ENCODE measurements at regions not wholly inside any gene's neighbourhood (a gene's known extent, or its start where the extent isn't known, plus 50 kb on each side); places are given as distances from the start of the nearest gene placed in this dataset.

DNA sequence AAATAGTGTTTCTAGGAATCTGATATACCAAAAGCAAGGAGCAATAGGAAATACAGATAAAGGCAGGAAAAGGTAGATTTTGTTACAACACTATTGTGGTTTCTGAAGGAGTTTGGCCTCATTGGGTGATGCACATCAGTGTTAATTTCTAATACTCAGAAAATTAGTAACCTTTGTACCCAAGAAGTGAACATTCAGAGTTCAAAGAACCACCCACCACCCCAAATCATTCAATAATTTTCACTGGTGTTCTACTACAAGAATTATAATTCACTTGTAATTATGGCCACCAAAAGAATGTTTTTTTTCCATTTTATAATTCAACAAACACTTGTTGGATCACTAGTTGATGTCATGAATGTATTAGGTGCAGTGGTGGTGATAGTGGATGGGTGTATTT lies 183.3 kb downstream of the UBE2E3 start:
- H3K9me3 ChIP-seq = no peaks in the 10 kb centered on the region
- H3K4me1 ChIP-seq = no peaks in the 10 kb centered on the region
- no peak overlapping the region for H3K27ac ChIP-seq (replicated peaks in 1 of 4)
- no peaks in the 10 kb centered on the region for H3K27me3 ChIP-seq
- intact Hi-C loops (cut with DNase I) = no loop called here
- H3K36me3 ChIP-seq = no peaks in the 10 kb centered on the region
- no peak for DNase-seq (ENCODE audit: extremely low spot score)
- no peak overlapping the region for H3K4me3 ChIP-seq
- TF ChIP-seq POLR2AphosphoS5 (IDR thresholded peaks at IDR 0.05) (no peak), POLR2A (IDR thresholded peaks at IDR 0.05; ENCODE audit: low read depth) (no peak), CTCF (IDR thresholded peaks at IDR 0.05) (no peak), EP300 (IDR thresholded peaks at IDR 0.05) (no peak)

DNA sequence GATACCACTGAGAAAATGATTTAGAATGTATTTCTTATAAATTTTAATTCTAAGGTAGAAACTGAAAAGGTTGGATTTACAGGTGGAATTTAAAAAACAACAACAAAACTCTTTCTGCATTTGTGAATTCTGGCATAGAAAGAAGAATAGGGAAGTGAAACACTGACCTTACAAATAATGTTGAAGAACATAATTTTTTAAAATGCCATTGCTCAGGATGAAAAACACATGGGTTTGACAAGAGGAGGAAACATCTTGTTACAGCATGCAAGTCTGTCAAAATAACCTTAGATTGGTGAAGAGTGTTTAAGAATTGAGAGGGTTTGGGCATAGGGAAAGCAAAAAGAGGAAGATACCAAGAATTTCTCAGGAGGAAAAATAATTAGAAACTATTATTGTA lies 184.3 kb downstream of the UBE2E3 start:
- Histone ChIP-seq H3K27ac (replicated peaks in 1 of 4) (no peak overlapping the region), H3K36me3 (no peaks in the 10 kb centered on the region), H3K4me3 (no peak overlapping the region), H3K9me3 (no peaks in the 10 kb centered on the region), H3K4me1 (no peaks in the 10 kb centered on the region), H3K27me3 (no peaks in the 10 kb centered on the region)
- intact Hi-C loops (cut with DNase I) = no loop called here
- TF ChIP-seq EP300 (IDR thresholded peaks at IDR 0.05) (no peak), POLR2AphosphoS5 (IDR thresholded peaks at IDR 0.05) (no peak), CTCF (IDR thresholded peaks at IDR 0.05) (no peak), POLR2A (IDR thresholded peaks at IDR 0.05; ENCODE audit: low read depth) (no peak)
- no peak for DNase-seq (ENCODE audit: extremely low spot score)

DNA sequence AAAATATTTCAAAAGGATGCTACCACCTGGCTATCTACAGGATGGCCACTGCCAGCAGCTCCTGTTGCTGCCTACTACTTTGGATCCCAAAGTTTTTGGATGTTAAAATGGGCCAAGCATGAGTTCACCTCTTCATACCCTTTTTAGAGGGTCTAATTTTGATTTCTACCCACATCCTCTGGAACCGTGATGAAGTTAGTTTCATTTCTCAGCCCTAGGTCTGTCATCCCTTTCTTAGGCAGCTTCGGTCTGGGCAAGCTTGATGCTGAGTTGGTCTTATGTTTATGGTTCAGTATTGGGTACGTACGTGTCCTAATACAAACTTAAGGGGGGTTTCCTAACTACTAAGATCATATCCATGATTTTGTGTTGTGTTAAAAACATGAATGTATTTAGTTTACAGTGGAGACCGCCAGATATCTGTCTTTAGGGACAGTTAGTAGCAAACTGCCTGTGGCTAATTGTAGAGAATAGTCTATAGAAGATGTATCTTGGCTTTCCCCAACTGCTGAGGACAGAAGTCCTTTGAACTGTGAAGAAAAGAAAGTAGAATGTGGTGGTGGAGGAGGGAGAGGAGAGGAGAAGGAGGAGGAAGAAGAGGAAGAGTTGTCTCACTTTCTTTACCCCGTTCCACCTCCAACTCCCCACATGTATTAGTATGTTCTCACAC lies 184.9 kb downstream of the UBE2E3 start:
- H3K36me3 ChIP-seq = no peaks in the 10 kb centered on the region
- no peaks in the 10 kb centered on the region for H3K4me1 ChIP-seq
- H3K4me3 ChIP-seq = no peak overlapping the region
- no peak overlapping the region for H3K27ac ChIP-seq (replicated peaks in 1 of 4)
- TF ChIP-seq CTCF (IDR thresholded peaks at IDR 0.05) (no peak), POLR2AphosphoS5 (IDR thresholded peaks at IDR 0.05) (no peak), POLR2A (IDR thresholded peaks at IDR 0.05; ENCODE audit: low read depth) (no peak), EP300 (IDR thresholded peaks at IDR 0.05) (no peak)
- DNase-seq (ENCODE audit: extremely low spot score) = no peak
- no peaks in the 10 kb centered on the region for H3K9me3 ChIP-seq
- 85% methylated on average over 6 of the region's 6 CpGs for WGBS
- intact Hi-C loops (cut with DNase I) = no loop called here
- no peaks in the 10 kb centered on the region for H3K27me3 ChIP-seq

- 67% methylated on average over 1 of the region's 1 CpG for WGBS
- TF ChIP-seq POLR2A (IDR thresholded peaks at IDR 0.05; ENCODE audit: low read depth) (no peak), CTCF (IDR thresholded peaks at IDR 0.05) (no peak), POLR2AphosphoS5 (IDR thresholded peaks at IDR 0.05) (no peak), EP300 (IDR thresholded peaks at IDR 0.05) (no peak)
- no peaks in the 10 kb centered on the region for H3K36me3 ChIP-seq
- no peaks in the 10 kb centered on the region for H3K4me1 ChIP-seq
- H3K27ac ChIP-seq (replicated peaks in 1 of 4) = no peak overlapping the region
- no peak for DNase-seq (ENCODE audit: extremely low spot score)
- H3K4me3 ChIP-seq = no peak overlapping the region
- intact Hi-C loops (cut with DNase I) = no loop called here
- H3K27me3 ChIP-seq = no peaks in the 10 kb centered on the region
- H3K9me3 ChIP-seq = no peaks in the 10 kb centered on the region
These were observed 189.1 kb downstream of the UBE2E3 start for GRCh38 chr2:181169503-181169902.

GRCh38 chr2:181170256-181170655 lies 189.9 kb downstream of the UBE2E3 start:
- intact Hi-C loops (cut with DNase I) = no loop called here
- Histone ChIP-seq H3K36me3 (no peaks in the 10 kb centered on the region), H3K4me1 (no peaks in the 10 kb centered on the region), H3K4me3 (no peak overlapping the region), H3K9me3 (no peaks in the 10 kb centered on the region), H3K27me3 (no peaks in the 10 kb centered on the region), H3K27ac (replicated peaks in 1 of 4) (no peak overlapping the region)
- no peak for DNase-seq (ENCODE audit: extremely low spot score)
- whole genome bisulfite sequencing = 77% methylated on average over 2 of the region's 2 CpGs
- TF ChIP-seq POLR2A (IDR thresholded peaks at IDR 0.05; ENCODE audit: low read depth) = no peak
- TF ChIP-seq POLR2AphosphoS5 (IDR thresholded peaks at IDR 0.05) = no peak
- no peak for TF ChIP-seq CTCF (IDR thresholded peaks at IDR 0.05)

Measured in esophagus muscularis mucosa (tissue), 4 donors.